Right atrium auricular region (tissue), 2 donors: ENCODE measurements at regions not wholly inside any gene's neighbourhood (a gene's known extent, or its start where the extent isn't known, plus 50 kb on each side); places are given as distances from the start of the nearest gene placed in this dataset.

ENCODE experiments used
- DNase-seq: peaks from one replicate; pipeline ENCODE4 v3.0.0-alpha.2; 2019; ENCODE audit warnings: low spot score
- H3K27ac ChIP-seq, 2 donors: fragments of 200-600 bp; sonication (generic); 1 replicate in 1 of 2; 2 replicates in 1 of 2; pipeline ENCODE4 v1.5.1; 2016 to 2019
- H3K27me3 ChIP-seq, 2 donors: fragments of 200-600 bp; sonication (generic); one replicate each; pipeline versions ENCODE4 v1.5.1 to v1.6.0; 2017 to 2019
- H3K36me3 ChIP-seq: fragments of 200-600 bp; sonication (generic); one replicate; pipeline ENCODE4 v1.5.1; 2016
- H3K4me1 ChIP-seq, 2 donors: fragments of 200-600 bp; sonication (generic); one replicate each; pipeline versions ENCODE4 v1.5.1 to v1.6.0; 2017 to 2019
- H3K4me3 ChIP-seq, 2 donors: fragments of 200-600 bp; sonication (generic); 1 replicate in 1 of 2; 2 replicates in 1 of 2; pipeline ENCODE4 v1.5.1; 2017 to 2019; ENCODE audit warnings: mild to moderate bottlenecking in 1 of 2, moderate library complexity in 1 of 2
- H3K9me3 ChIP-seq, 2 donors: fragments of 200-600 bp; sonication (generic); one replicate each; pipeline ENCODE4 v1.5.1; 2019
- TF ChIP-seq, protein P1 (sequence below), 2 donors: fragments of 200-600 bp; sonication (generic); IDR thresholded peaks; one replicate each; pipeline ENCODE4 v1.5.1; 2019; ENCODE audit warnings: antibody characterized with exemption in 2 of 2

DNA sequence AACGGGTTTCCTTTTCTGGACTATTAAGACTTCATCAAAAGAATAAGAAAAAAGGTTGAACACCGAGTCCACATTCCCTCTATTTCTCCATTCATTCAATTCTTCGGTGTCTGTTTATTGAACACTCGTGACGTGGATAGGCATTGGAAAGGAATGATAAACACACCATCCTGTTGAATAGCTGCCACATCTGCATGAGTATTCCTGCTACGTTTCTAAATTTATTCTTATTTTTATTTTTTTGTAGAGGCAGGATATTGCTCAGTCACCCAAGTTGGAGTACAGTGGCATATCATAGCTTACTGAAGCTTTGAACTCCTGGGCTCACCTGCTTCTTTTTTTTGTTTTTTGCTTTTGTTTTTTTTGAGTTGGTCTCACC, 80.8 kb upstream of the CIBAR2 start:
- TF ChIP-seq, protein P1, sequence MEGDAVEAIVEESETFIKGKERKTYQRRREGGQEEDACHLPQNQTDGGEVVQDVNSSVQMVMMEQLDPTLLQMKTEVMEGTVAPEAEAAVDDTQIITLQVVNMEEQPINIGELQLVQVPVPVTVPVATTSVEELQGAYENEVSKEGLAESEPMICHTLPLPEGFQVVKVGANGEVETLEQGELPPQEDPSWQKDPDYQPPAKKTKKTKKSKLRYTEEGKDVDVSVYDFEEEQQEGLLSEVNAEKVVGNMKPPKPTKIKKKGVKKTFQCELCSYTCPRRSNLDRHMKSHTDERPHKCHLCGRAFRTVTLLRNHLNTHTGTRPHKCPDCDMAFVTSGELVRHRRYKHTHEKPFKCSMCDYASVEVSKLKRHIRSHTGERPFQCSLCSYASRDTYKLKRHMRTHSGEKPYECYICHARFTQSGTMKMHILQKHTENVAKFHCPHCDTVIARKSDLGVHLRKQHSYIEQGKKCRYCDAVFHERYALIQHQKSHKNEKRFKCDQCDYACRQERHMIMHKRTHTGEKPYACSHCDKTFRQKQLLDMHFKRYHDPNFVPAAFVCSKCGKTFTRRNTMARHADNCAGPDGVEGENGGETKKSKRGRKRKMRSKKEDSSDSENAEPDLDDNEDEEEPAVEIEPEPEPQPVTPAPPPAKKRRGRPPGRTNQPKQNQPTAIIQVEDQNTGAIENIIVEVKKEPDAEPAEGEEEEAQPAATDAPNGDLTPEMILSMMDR (IDR thresholded peaks at IDR 0.05): no peak
- Histone ChIP-seq H3K9me3 (peaks cover 0 to 16% of the 10 kb centered on the region in 2 donors), H3K27me3 (no peaks in the 10 kb centered on the region), H3K36me3 (no peaks in the 10 kb centered on the region), H3K27ac (no peak overlapping the region), H3K4me3 (no peak overlapping the region), H3K4me1 (peaks cover 0 to 13% of the 10 kb centered on the region in 2 donors)
- no peak for DNase-seq

DNA sequence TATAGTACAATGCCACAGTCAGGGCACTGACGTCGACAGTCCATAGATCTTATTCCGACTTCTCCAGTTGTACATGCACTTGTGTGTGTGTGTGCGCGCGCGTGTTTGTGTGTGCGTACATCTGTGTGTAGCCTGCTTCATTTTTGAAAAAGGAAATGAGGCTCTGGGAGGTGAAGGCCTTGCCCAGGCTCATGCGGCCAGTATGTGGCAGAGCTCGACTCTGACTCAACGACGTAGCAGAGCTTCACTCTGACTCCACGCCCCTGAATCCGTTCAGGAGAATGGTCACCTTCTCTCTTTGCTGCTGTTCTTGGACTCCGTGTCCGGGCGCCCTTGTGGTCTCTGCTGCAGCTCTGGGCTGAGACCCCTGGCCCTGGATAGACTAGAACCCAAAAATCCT, 81.6 kb upstream of the CIBAR2 start:
- Histone ChIP-seq H3K27ac (no peak overlapping the region), H3K4me3 (no peak overlapping the region), H3K4me1 (peaks cover 0 to 13% of the 10 kb centered on the region in 2 donors), H3K36me3 (no peaks in the 10 kb centered on the region), H3K9me3 (peaks cover 0 to 16% of the 10 kb centered on the region in 2 donors), H3K27me3 (no peaks in the 10 kb centered on the region)
- DNase-seq: no peak
- TF ChIP-seq, protein P1 (IDR thresholded peaks at IDR 0.05): no peak

DNA sequence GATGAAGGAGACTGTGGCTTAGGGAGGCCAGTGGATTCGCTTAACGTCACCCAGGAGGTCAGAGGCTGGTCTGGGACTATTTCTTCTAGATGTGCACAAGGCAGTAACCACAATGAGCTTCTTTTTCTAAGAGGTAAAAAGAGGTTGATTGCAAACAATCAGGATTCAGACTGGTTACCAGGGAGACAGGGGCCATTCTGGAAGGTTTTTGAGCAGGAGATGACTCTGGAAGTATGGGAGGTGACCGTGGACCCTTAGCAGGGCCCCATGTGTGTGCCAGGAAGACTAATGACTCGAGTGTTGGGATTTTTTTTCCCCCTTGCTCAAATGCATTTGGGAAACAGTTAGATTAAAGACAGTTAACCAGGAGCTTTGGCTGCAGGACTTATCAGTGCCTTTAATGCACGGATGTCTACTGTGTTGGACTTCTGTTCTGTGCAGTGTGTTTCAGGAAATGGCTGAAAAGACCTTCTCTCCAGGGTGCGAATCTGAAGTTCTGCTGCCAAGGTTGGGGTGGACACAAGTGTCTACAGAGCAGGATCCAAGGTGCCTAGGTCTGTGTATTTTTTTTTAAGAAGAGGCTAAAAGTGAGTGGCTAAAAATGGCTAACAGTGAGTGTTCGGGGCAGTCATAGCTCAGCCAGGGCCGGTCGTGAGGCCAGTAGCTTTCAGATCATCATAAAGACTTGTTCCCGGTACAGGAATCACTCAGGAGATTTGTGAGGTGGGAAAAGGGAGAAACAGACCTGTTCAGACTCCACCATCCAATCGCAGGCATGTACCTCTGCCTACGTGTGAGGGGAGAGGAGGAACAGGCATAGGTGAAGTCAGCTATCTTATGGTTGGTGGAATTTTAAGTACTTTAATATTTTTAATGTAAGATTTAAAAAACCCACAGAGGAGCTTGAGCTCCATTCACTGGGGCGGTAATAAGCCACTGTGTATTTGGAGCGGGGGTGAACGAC, 82.3 kb upstream of the CIBAR2 start:
- H3K9me3 ChIP-seq: peaks cover 0 to 11% of the 10 kb centered on the region in 2 donors
- no peak overlapping the region for H3K4me3 ChIP-seq
- no peak overlapping the region for H3K27ac ChIP-seq
- DNase-seq: no peak
- no peaks in the 10 kb centered on the region for H3K36me3 ChIP-seq
- H3K4me1 ChIP-seq: peaks cover 0 to 13% of the 10 kb centered on the region in 2 donors
- no peaks in the 10 kb centered on the region for H3K27me3 ChIP-seq
- TF ChIP-seq, protein P1 (IDR thresholded peaks at IDR 0.05): no peak

DNA sequence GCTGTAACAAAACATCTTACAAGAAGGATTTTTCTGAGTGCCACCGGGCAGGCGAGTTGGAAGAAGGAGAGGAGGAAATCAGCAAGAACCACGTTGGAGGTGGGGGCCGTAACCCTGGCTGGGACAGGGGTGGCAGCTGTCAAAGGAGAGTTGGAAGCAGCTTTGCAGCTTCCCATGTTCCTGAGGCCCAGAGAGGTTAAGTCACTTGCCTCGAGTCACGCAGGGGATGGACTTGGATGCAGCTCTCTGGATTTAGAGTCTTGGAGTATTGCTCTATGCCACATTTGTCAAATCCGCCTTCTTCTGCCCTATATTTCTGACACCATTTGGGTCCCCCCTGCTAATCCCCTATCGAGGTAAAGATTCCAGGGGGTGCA, 83.0 kb upstream of the CIBAR2 start:
- Histone ChIP-seq H3K36me3 (no peaks in the 10 kb centered on the region), H3K27ac (no peak overlapping the region), H3K27me3 (no peaks in the 10 kb centered on the region), H3K4me1 (peaks cover 0 to 13% of the 10 kb centered on the region in 2 donors), H3K9me3 (peaks cover 0 to 4% of the 10 kb centered on the region in 2 donors), H3K4me3 (no peak overlapping the region)
- no peak for DNase-seq
- TF ChIP-seq, protein P1 (IDR thresholded peaks at IDR 0.05): no peak

DNA sequence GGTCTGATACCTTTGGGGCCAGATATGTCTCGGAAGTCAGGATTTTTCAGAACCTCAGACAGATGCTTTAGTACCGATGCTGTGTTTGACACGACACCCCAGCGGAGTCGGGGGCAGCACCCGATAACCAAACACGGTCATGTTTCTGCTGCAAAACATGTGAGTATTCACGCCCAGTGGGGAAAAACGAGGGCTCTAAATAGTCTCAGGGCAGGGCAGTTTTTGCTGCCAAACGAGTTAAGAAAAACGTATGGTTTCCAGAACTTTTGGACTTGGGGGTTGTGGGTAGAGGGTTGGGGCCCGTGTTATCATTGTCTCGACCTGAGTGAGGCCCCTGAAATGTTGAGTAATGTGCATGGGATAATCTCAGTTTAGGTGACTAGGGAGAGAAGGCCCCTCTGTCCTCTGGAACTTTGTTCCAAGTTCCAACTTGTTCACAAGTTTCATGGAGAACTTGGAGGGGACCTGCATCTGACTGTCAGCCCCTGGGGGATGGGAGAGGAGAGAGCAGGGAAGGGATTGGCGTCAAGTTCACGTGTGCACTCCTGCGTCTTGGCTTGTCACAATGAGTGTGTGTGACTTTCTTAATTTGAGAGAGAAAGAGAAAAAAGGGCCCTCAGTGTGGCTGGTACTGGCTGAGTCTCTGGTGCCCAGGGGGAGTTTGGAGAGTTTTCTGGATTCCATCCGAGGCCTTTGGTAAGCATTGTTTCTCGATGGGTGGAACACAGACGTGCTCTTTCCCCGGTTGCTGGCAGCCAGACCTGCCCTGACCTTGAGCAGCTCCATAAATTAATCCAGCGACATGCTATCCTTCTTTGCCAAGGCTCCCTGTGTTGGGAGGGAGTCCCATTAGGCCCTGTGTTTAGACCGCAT, 83.9 kb upstream of the CIBAR2 start:
- H3K4me1 ChIP-seq: peaks cover 0 to 13% of the 10 kb centered on the region in 2 donors
- TF ChIP-seq, protein P1 (IDR thresholded peaks at IDR 0.05): no peak
- no peak for DNase-seq
- no peaks in the 10 kb centered on the region for H3K27me3 ChIP-seq
- H3K27ac ChIP-seq: peak overlapping the region; percentile 51 to 61
- no peaks in the 10 kb centered on the region for H3K9me3 ChIP-seq
- H3K36me3 ChIP-seq: no peaks in the 10 kb centered on the region
- no peak overlapping the region for H3K4me3 ChIP-seq
